RPMI7951 (cell line): ENCODE measurements at regions not wholly inside any gene's neighbourhood (a gene's known extent, or its start where the extent isn't known, plus 50 kb on each side); places are given as distances from the start of the nearest gene placed in this dataset.

Source experiments
- DNase-seq: peaks from one replicate; pipeline ENCODE4 v3.0.0-alpha.2; 2012; ENCODE audit warnings: low read depth

- peak; percentile 36 for DNase-seq
These were observed 215.6 kb downstream of the PIK3R1 start for GRCh38 chr5:68431186-68431585.

GRCh38 chr5:68431601-68432337 is 216.2 kb downstream of the PIK3R1 start:
- DNase-seq, result no peak

GRCh38 chr5:68432682-68433081 is 217.1 kb downstream of the PIK3R1 start:
- no peak for DNase-seq

- no peak for DNase-seq
These were observed 218.0 kb downstream of the PIK3R1 start for GRCh38 chr5:68433526-68433922.

GRCh38 chr5:68433923-68434879 is 218.6 kb downstream of the PIK3R1 start:
- DNase-seq, result peak; percentile 99

- DNase-seq, result no peak
These were observed 220.1 kb downstream of the PIK3R1 start for GRCh38 chr5:68435611-68436010.

GRCh38 chr5:68436686-68437520 is 221.3 kb downstream of the PIK3R1 start:
- no peak for DNase-seq

- DNase-seq, result no peak
These were observed 223.3 kb downstream of the PIK3R1 start for GRCh38 chr5:68438876-68439275.

- DNase-seq, result no peak
These were observed 224.7 kb downstream of the PIK3R1 start for GRCh38 chr5:68440245-68440644.

- DNase-seq, result no peak
These were observed 225.1 kb downstream of the PIK3R1 start for GRCh38 chr5:68440651-68441050.

- no peak for DNase-seq
These were observed 225.9 kb downstream of the PIK3R1 start for GRCh38 chr5:68441309-68442073.

GRCh38 chr5:68443091-68443490 is 227.5 kb downstream of the PIK3R1 start:
- DNase-seq, result no peak

- no peak for DNase-seq
These were observed 228.5 kb downstream of the PIK3R1 start for GRCh38 chr5:68444048-68444447.

- DNase-seq, result no peak
These were observed 229.3 kb downstream of the PIK3R1 start for GRCh38 chr5:68444833-68445232.

- no peak for DNase-seq
These were observed 229.9 kb downstream of the PIK3R1 start for GRCh38 chr5:68445257-68446069.

- DNase-seq, result no peak
These were observed 230.5 kb downstream of the PIK3R1 start for GRCh38 chr5:68446070-68446357.

GRCh38 chr5:68446487-68446894 is 230.9 kb downstream of the PIK3R1 start:
- no peak for DNase-seq

- DNase-seq, result no peak
These were observed 231.8 kb downstream of the PIK3R1 start for GRCh38 chr5:68447136-68447929.

- DNase-seq, result no peak
These were observed 233.8 kb downstream of the PIK3R1 start for GRCh38 chr5:68449380-68449779.
